ENCODE measurements at regions not wholly inside any gene's neighbourhood (a gene's known extent, or its start where the extent isn't known, plus 50 kb on each side); places are given as distances from the start of the nearest gene placed in this dataset.
"Not testable (repeated sequence)": the region's sequence is repeated elsewhere in the genome, so short reads cannot be mapped to it uniquely, and the experiment has no call there.

DNA sequence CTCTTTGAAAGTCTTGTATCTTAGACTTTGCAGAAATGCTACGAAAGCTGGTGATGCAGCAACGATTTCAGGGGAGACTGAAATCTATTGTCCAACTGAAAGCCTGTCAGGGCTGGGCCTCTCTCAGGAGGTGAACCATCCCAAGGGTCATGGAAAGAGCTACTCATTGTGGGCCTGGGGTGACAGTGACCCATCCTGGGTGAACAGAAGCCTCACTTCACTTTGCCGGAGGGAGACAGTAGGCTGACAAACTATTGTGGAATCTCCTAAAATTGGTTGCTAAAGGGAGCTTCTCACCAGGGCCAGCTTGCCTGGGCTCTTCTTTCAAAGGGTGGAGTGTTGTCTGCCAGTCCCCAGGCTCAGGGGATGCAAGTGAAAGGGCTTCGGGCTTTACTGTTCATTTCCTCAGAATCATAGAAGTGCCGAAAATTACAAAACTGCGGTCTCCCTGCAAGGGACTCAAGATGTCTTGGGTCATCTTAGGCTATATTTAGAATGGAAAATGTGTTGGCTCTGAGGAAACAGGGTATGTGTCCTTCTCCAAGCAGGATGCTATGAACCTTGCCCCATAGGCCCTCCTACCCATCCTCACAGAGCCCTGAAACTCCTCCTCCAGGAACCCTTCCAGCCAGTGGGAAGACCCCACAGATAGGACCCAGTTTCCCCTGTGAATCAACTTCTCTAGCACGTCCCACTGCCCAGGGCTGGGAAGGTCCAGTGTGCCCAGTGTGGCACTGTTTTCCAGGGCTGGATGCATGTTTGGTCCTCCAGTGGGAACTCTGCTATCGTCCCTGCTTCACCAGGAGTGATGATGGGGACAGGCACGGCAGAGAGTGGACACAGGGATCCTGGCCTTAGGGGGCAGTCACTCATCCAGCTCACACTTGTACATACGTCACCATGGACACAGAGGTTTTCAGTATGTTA lies 173.4 kb upstream of the PLGLB2 start:
- DNase-seq (ENCODE audit: low spot score): not testable (repeated sequence)

GRCh38 chr2:87575138-87575537 lies 172.7 kb upstream of the PLGLB2 start:
- not testable (repeated sequence) for DNase-seq (ENCODE audit: low spot score)

DNA sequence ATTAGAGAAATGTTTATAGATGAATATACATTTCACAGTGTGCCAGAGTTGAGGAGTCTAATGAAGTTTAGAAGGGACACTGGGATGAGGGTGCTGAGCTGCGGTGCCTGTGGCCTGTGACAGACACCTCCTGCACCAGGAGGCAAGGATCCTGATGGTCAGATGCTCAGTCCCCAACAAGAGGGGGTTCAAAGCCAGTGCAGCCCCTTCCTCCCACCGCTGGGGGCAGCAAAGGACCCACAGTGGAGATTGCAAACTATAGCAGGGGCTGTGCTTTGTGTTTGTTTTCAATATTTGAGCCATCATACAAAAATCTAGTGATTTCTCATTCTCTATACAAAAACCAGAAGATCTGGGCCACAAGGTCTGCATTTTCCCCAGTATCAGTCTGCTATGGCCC lies 170.5 kb upstream of the PLGLB2 start:
- DNase-seq (ENCODE audit: low spot score): not testable (repeated sequence)

DNA sequence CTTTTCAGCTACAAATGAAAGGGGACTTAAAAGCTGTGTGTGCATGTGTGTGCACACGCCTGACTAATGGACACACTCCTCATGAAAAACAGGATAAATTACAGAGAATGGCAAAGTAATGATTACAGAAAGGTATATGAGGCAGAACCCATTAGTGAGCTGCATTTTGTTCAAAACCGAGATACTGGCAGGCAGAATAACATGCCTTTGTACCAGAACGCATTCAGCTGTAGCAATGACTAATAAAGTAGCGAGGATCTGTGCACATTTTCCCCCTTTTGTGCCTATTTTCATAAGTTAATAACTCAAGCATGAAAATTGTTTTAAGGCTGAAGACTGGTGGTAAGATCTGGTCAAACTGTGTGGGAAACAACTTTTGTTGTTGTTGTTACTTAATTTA lies 165.7 kb upstream of the PLGLB2 start:
- not testable (repeated sequence) for DNase-seq (ENCODE audit: low spot score)

DNA sequence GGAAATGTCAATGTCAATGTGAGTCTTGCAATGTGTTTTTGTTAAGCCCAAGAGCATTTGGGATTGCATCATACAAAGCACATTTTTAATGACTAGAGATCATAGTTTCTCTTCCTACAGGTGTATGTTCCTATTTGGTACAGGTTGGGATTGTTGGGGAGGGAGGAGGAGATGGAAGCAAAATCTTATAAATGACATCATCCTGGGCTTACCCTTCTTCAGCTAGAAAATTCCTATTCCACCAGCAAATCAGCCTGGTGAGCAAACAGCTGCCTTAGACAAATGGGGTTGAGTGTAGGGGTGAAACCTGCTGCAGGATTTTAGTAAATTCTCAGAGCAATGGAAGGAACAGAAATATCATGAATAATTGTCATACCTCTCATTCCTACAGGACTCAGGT lies 165.3 kb upstream of the PLGLB2 start:
- not testable (repeated sequence) for DNase-seq (ENCODE audit: low spot score)

- not testable (repeated sequence) for DNase-seq (ENCODE audit: low spot score)
Observed at GRCh38 chr2:87583370-87583769, 164.5 kb upstream of the PLGLB2 start.

- not testable (repeated sequence) for DNase-seq (ENCODE audit: low spot score)
Observed at GRCh38 chr2:87583803-87584202, 164.1 kb upstream of the PLGLB2 start.

DNA sequence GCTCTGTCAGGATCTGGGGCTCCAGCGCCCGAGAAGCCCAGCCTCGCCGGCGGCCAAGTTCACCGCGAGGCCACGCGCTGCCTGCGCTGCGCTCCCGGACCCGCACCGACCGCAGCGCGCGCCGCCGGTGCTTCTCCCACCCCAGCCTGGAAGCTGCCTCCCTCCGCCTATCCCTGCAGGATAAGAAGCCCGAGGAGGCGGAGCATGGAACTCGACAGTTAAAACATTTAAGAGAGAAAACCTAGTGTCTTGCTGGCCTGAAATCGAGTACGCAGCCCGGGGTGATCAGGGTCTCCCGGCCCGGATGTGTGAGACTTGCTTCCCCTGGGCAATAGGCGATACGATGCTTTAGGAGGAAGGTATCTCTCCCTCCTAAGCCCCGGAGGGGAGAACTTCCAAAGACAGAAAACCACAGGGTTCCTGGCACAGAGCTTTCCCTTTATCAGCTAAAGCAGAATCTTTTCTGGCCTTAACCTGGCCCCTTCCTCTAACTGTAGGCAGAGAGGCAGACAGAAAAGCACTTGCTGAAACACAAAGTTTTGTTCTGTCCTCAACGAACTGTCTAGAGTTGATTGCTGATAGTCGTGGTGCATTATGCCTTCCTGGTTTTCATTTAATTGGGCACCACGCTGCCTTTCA lies 163.5 kb upstream of the PLGLB2 start:
- DNase-seq (ENCODE audit: low spot score): not testable (repeated sequence)

DNA sequence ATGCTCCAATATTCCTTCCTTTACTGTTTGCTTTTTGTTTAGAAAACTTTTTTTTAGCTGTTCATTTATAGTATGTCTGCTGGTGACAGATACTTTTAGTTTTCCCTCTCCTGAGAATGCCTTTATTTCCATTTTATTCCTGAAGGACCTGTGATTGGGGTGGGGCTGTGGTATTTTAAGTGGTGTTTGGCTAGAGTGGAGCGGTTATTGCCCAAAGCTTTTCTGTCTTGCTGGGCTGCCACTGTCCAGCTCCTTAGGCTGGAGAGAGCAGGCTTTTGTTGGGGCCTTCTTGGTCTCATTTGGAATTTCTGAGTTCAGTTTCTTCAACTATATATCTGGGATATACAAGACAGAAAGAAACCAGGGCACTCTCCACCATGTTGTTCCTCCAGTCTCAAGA lies 160.0 kb upstream of the PLGLB2 start:
- not testable (repeated sequence) for DNase-seq (ENCODE audit: low spot score)

- DNase-seq (ENCODE audit: low spot score): not testable (repeated sequence)
Observed at GRCh38 chr2:87592974-87593373, 154.9 kb upstream of the PLGLB2 start.

- not testable (repeated sequence) for DNase-seq (ENCODE audit: low spot score)
Observed at GRCh38 chr2:87593784-87594610, 153.9 kb upstream of the PLGLB2 start.

DNA sequence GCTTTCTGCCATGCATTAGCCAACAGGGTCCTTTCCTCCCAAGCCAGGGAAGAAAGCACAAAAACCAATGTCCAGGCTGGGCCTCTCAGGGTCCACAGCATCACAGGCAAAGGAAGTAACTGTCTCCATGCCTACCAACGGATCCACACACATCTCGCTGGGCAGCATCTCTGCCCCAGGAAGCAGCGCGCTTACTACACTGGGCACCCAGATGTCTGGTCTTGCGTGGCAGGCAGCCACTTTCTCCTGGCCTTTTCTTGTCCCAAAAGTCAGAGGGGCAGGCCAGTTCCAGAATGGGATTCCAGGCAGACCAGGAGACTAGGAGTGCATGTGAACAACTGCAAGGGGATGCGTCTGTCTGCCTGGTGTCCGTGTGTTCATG lies 153.3 kb upstream of the PLGLB2 start:
- DNase-seq (ENCODE audit: low spot score): not testable (repeated sequence)

GRCh38 chr2:87595017-87595416 lies 152.9 kb upstream of the PLGLB2 start:
- not testable (repeated sequence) for DNase-seq (ENCODE audit: low spot score)

GRCh38 chr2:87600961-87601360 lies 146.9 kb upstream of the PLGLB2 start:
- not testable (repeated sequence) for DNase-seq (ENCODE audit: low spot score)

DNA sequence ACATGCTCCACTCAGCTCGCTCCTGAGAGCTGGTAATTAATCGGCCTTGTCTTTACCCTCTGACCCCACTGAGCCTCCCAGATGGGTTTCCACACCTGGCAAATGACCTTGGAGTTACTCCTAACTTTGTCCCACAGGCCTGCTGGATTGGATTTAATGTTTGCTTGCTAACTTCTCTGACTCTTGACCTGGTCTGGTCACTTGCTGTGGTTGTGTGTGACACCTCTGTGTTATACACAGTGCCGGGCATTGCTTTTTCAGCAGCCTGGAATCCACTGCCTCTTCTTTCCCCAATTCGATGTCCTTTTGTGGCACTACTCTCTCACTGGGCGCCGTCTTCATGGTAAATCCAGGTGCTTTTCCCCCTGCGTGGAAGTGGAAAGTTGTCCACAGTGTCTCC lies 145.8 kb upstream of the PLGLB2 start:
- not testable (repeated sequence) for DNase-seq (ENCODE audit: low spot score)

GRCh38 chr2:87602728-87603127 lies 145.2 kb upstream of the PLGLB2 start:
- DNase-seq (ENCODE audit: low spot score): not testable (repeated sequence)

DNA sequence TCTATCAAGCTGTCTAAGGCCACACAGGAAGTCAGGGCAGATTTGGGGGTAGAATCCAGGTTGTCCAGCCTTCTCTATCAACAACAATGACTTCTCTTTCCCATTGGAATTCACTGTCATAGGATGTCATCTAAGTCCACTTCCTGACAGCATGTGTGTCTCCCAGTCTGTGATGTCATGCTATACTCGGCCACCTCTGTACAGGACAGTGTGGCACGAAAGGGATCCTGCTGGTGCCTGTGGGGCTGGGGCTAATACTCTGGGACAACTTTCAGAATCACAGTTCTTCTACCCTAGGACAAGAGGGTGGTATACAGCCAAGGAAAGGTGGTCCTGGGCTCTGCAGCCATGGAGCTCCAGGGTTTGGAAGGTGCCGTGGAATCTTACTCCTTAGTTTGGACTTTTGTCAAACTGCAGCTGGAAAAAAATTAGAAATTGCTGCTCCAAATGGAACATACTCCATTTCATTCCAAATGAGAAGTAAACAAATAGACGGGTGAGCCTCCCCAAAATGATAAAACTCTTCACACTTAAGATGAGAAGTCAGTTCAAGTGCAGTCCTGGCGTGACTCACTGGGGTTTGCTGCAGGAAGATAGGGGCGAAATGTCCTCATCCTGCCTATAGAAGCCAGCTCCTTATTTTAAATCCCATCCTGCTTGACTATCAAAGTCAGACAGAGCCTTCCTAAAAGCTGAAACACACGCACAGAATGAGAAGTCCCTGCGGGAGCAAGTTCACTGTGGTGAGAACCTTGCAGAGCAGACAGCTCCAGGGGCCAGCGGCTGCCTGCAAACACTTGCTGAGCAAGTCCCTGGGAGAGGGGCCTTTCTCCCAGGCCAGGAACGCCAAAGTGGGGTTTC lies 144.2 kb upstream of the PLGLB2 start:
- DNase-seq (ENCODE audit: low spot score): not testable (repeated sequence)

DNA sequence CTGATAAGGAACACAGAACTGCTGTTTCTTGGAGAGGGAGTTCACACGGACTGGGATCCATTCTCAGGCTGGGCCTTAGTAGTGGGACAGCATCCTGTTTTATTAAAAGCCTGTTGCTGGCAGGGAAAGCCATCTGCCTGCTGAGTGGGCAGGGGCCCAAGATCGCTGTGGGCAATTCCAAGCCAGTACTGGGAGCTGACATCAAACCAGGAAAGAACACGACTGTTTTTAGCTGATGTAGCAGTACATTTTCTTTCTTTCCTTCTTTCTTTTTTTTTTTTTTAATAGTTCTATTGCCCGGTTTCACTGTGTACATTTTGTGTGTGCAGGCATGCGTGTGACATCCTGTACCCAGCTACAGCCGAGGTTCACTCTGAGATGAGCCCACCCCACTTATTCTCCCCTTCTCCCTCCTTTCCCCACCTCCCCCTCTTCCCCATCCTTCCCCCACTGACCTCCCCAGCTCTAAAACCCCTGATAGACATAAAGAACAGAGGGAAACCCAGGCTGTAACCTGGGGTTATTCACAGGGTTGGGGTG lies 143.5 kb upstream of the PLGLB2 start:
- not testable (repeated sequence) for DNase-seq (ENCODE audit: low spot score)

GRCh38 chr2:87604980-87605379 lies 142.9 kb upstream of the PLGLB2 start:
- not testable (repeated sequence) for DNase-seq (ENCODE audit: low spot score)

GRCh38 chr2:87608377-87609166 lies 139.3 kb upstream of the PLGLB2 start:
- DNase-seq (ENCODE audit: low spot score): not testable (repeated sequence)

All from LoVo (cell line).